Liver (tissue), 8 donors: ENCODE measurements at regions not wholly inside any gene's neighbourhood (a gene's known extent, or its start where the extent isn't known, plus 50 kb on each side); places are given as distances from the start of the nearest gene placed in this dataset.

Experiments used
- DNase-seq: peaks from one replicate; pipeline ENCODE4 v3.0.0-alpha.2; 2017; ENCODE audit warnings: low spot score
- H3K27ac ChIP-seq, 2 donors: one replicate each; pipeline ENCODE4 v1.7.0; 2013; ENCODE audit warnings: inconsistent platforms in 2 of 2, low read length in 2 of 2, control low read depth in 1 of 2, low read depth in 1 of 2, mild to moderate bottlenecking in 1 of 2
- H3K27me3 ChIP-seq, 4 donors: one replicate each; pipeline versions ENCODE4 v1.6.1 to v1.7.0; 2013; ENCODE audit warnings: low read length in 3 of 4, inconsistent platforms in 1 of 4, mild to moderate bottlenecking in 1 of 4, moderate library complexity in 1 of 4; ENCODE audit not compliant: control insufficient read depth in 4 of 4, insufficient read depth in 4 of 4
- H3K36me3 ChIP-seq, 4 donors: one replicate each; pipeline versions ENCODE4 v1.6.1 to v1.7.0; 2013; ENCODE audit warnings: low read length in 3 of 4, mild to moderate bottlenecking in 3 of 4, low read depth in 1 of 4, moderate library complexity in 1 of 4; ENCODE audit not compliant: control insufficient read depth in 4 of 4, insufficient read depth in 3 of 4
- H3K4me1 ChIP-seq, 4 donors: one replicate each; pipeline versions ENCODE4 v1.6.1 to v1.7.0; 2013; ENCODE audit warnings: low read length in 3 of 4, mild to moderate bottlenecking in 3 of 4, moderate library complexity in 1 of 4; ENCODE audit not compliant: control insufficient read depth in 4 of 4, insufficient read depth in 4 of 4
- H3K4me3 ChIP-seq, 3 donors: one replicate each; pipeline versions ENCODE4 v1.6.1 to v1.7.0; 2013; ENCODE audit warnings: low read length in 3 of 3, control low read depth in 1 of 3, low read depth in 1 of 3, mild to moderate bottlenecking in 1 of 3
- H3K9ac ChIP-seq, 2 donors: one replicate each; pipeline ENCODE4 v1.7.0; 2013; ENCODE audit warnings: low read length in 2 of 2, mild to moderate bottlenecking in 2 of 2, moderate library complexity in 2 of 2, control low read depth in 1 of 2, low read depth in 1 of 2
- H3K9me3 ChIP-seq, 4 donors: one replicate each; pipeline versions ENCODE4 v1.6.1 to v1.7.0; 2013; ENCODE audit warnings: low read length in 3 of 4; ENCODE audit not compliant: control insufficient read depth in 4 of 4
- ATF3 ChIP-seq: IDR thresholded peaks from 2 replicates; pipeline ENCODE4 v1.6.1; 2016; ENCODE audit warnings: antibody characterized with exemption
- CTCF ChIP-seq: fragments of 150-350 bp; IDR thresholded peaks from 2 replicates; pipeline ENCODE4 v1.5.1; 2017; ENCODE audit warnings: improper control_type of control experiment, low read depth, low read length; ENCODE audit not compliant: missing input control
- EGR1 ChIP-seq, 2 donors: IDR thresholded peaks; 2 replicates each; pipeline ENCODE4 v1.6.1; 2016 to 2018; ENCODE audit warnings: antibody characterized with exemption in 2 of 2, low read depth in 2 of 2
- FOXA1 ChIP-seq: IDR thresholded peaks from 2 replicates; pipeline ENCODE4 v1.6.1; 2016; ENCODE audit warnings: antibody characterized with exemption
- GABPA ChIP-seq, 2 donors: IDR thresholded peaks in 1 of 2; conservative IDR thresholded peaks in 1 of 2; 2 replicates each; pipeline ENCODE4 v1.6.1; 2016; ENCODE audit warnings: antibody characterized with exemption in 2 of 2, mild to moderate bottlenecking in 1 of 2, moderate library complexity in 1 of 2
- HNF4A ChIP-seq, 2 donors: conservative IDR thresholded peaks; 2 replicates each; pipeline ENCODE4 v1.6.1; 2016; ENCODE audit warnings: antibody characterized with exemption in 2 of 2, mild to moderate bottlenecking in 2 of 2
- HNF4G ChIP-seq: IDR thresholded peaks from 2 replicates; pipeline ENCODE4 v1.6.1; 2016; ENCODE audit warnings: antibody characterized with exemption
- MAX ChIP-seq: IDR thresholded peaks from 2 replicates; pipeline ENCODE4 v1.6.1; 2016; ENCODE audit warnings: antibody characterized with exemption
- NR2F2 ChIP-seq: IDR thresholded peaks from 2 replicates; pipeline ENCODE4 v1.6.1; 2016; ENCODE audit warnings: antibody characterized with exemption
- RAD21 ChIP-seq, 2 donors: IDR thresholded peaks; 2 replicates each; pipeline ENCODE4 v1.6.1; 2016; ENCODE audit warnings: antibody characterized with exemption in 2 of 2, mild to moderate bottlenecking in 2 of 2
- REST ChIP-seq: IDR thresholded peaks from 2 replicates; pipeline ENCODE4 v1.6.1; 2016; ENCODE audit warnings: antibody characterized with exemption, mild to moderate bottlenecking
- SP1 ChIP-seq: IDR thresholded peaks from 2 replicates; pipeline ENCODE4 v1.6.1; 2018; ENCODE audit warnings: antibody characterized with exemption, mild to moderate bottlenecking
- TAF1 ChIP-seq: conservative IDR thresholded peaks from 2 replicates; pipeline ENCODE4 v1.6.1; 2016; ENCODE audit warnings: antibody characterized with exemption, mild to moderate bottlenecking
- YY1 ChIP-seq: IDR thresholded peaks from 2 replicates; pipeline ENCODE4 v1.6.1; 2016; ENCODE audit warnings: antibody characterized with exemption, mild to moderate bottlenecking
- ZBTB33 ChIP-seq: IDR thresholded peaks from 2 replicates; pipeline ENCODE4 v1.6.1; 2016; ENCODE audit warnings: antibody characterized with exemption
- WGBS: extraction: QIAGEN DNeasy Blood & Tissue Kit; methylation state at CpG from one replicate; pipeline ENCODE4 v1.1.7; 2013; 5-methylcytosine and 5-hydroxymethylcytosine counted together
- donor health status: healthy.
- donor health status: healthy.
- donor health status: healthy.
- donor health status: healthy.
- donor health status: healthy.

- no peak for DNase-seq
- H3K27me3 ChIP-seq, result peaks cover 0 to 2% (median 0%) of the 10 kb centered on the region in 4 donors
- no peak for TF ChIP-seq SP1
- no peak for TF ChIP-seq CTCF
- no peak for TF ChIP-seq RAD21 (IDR thresholded peaks at IDR 0.05)
- no peak for TF ChIP-seq HNF4G
- TF ChIP-seq HNF4A (conservative IDR thresholded peaks at IDR 0.05), result no peak
- no peak for TF ChIP-seq TAF1
- no peak for TF ChIP-seq YY1
- TF ChIP-seq EGR1 (IDR thresholded peaks at IDR 0.05; ENCODE audit: low read depth in 2 of 2), result no peak
- no peak for TF ChIP-seq NR2F2
- no peak for TF ChIP-seq GABPA (IDR thresholded peaks at IDR 0.05 in 1 of 2, conservative IDR thresholded peaks at IDR 0.05 in 1 of 2)
- TF ChIP-seq MAX, result no peak
- no peak for TF ChIP-seq FOXA1
- no peak for TF ChIP-seq ZBTB33
- no peak for TF ChIP-seq REST
- no peak for TF ChIP-seq ATF3
- no peak overlapping the region for H3K4me3 ChIP-seq
- no peaks in the 10 kb centered on the region for H3K4me1 ChIP-seq
- WGBS, result 92% methylated on average over 3 of the region's 3 CpGs
- H3K9me3 ChIP-seq, result no peaks in the 10 kb centered on the region
- H3K9ac ChIP-seq, result no peak overlapping the region
- H3K36me3 ChIP-seq, result no peaks in the 10 kb centered on the region
- H3K27ac ChIP-seq, result no peak overlapping the region
These were observed 86.9 kb upstream of the IGLL5 start for GRCh38 chr22:22800716-22801115.

GRCh38 chr22:22802339-22802970, 85.2 kb upstream of the IGLL5 start:
- no peak for TF ChIP-seq ZBTB33
- TF ChIP-seq RAD21 (IDR thresholded peaks at IDR 0.05), result peak; percentile 65 to 78
- TF ChIP-seq EGR1 (IDR thresholded peaks at IDR 0.05; ENCODE audit: low read depth in 2 of 2), result no peak
- TF ChIP-seq CTCF, result peak; percentile 43
- WGBS, result 79% methylated on average over 5 of the region's 5 CpGs

More at GRCh38 chr22:22802339-22802970, 85.2 kb upstream of the IGLL5 start:
- H3K36me3 ChIP-seq, result no peaks in the 10 kb centered on the region
- H3K4me1 ChIP-seq, result no peaks in the 10 kb centered on the region
- no peak overlapping the region for H3K27ac ChIP-seq
- peaks cover 0 to 2% (median 0%) of the 10 kb centered on the region in 4 donors for H3K27me3 ChIP-seq
- no peak overlapping the region for H3K9ac ChIP-seq
- no peak for DNase-seq
- no peaks in the 10 kb centered on the region for H3K9me3 ChIP-seq
- H3K4me3 ChIP-seq, result no peak overlapping the region
